Right atrium auricular region (tissue), 2 donors: ENCODE measurements at regions not wholly inside any gene's neighbourhood (a gene's known extent, or its start where the extent isn't known, plus 50 kb on each side); places are given as distances from the start of the nearest gene placed in this dataset.

Source experiments
- DNase-seq: peaks from one replicate; pipeline ENCODE4 v3.0.0-alpha.2; 2019; ENCODE audit warnings: low spot score
- H3K27ac ChIP-seq, 2 donors: fragments of 200-600 bp; sonication (generic); 1 replicate in 1 of 2; 2 replicates in 1 of 2; pipeline ENCODE4 v1.5.1; 2016 to 2019
- H3K27me3 ChIP-seq, 2 donors: fragments of 200-600 bp; sonication (generic); one replicate each; pipeline versions ENCODE4 v1.5.1 to v1.6.0; 2017 to 2019
- H3K36me3 ChIP-seq: fragments of 200-600 bp; sonication (generic); one replicate; pipeline ENCODE4 v1.5.1; 2016
- H3K4me1 ChIP-seq, 2 donors: fragments of 200-600 bp; sonication (generic); one replicate each; pipeline versions ENCODE4 v1.5.1 to v1.6.0; 2017 to 2019
- H3K4me3 ChIP-seq, 2 donors: fragments of 200-600 bp; sonication (generic); 1 replicate in 1 of 2; 2 replicates in 1 of 2; pipeline ENCODE4 v1.5.1; 2017 to 2019; ENCODE audit warnings: mild to moderate bottlenecking in 1 of 2, moderate library complexity in 1 of 2
- H3K9me3 ChIP-seq, 2 donors: fragments of 200-600 bp; sonication (generic); one replicate each; pipeline ENCODE4 v1.5.1; 2019
- TF ChIP-seq, protein P1 (sequence below), 2 donors: fragments of 200-600 bp; sonication (generic); IDR thresholded peaks; one replicate each; pipeline ENCODE4 v1.5.1; 2019; ENCODE audit warnings: antibody characterized with exemption in 2 of 2

GRCh38 chr9:118192807-118193206 is 488.6 kb downstream of the TLR4 start:
- H3K36me3 ChIP-seq, result no peaks in the 10 kb centered on the region
- peaks cover 0 to 21% of the 10 kb centered on the region in 2 donors for H3K9me3 ChIP-seq
- H3K27ac ChIP-seq, result no peak overlapping the region
- DNase-seq, result no peak
- no peak overlapping the region for H3K4me3 ChIP-seq
- TF ChIP-seq, protein P1, sequence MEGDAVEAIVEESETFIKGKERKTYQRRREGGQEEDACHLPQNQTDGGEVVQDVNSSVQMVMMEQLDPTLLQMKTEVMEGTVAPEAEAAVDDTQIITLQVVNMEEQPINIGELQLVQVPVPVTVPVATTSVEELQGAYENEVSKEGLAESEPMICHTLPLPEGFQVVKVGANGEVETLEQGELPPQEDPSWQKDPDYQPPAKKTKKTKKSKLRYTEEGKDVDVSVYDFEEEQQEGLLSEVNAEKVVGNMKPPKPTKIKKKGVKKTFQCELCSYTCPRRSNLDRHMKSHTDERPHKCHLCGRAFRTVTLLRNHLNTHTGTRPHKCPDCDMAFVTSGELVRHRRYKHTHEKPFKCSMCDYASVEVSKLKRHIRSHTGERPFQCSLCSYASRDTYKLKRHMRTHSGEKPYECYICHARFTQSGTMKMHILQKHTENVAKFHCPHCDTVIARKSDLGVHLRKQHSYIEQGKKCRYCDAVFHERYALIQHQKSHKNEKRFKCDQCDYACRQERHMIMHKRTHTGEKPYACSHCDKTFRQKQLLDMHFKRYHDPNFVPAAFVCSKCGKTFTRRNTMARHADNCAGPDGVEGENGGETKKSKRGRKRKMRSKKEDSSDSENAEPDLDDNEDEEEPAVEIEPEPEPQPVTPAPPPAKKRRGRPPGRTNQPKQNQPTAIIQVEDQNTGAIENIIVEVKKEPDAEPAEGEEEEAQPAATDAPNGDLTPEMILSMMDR (IDR thresholded peaks at IDR 0.05), result no peak
- no peaks in the 10 kb centered on the region for H3K27me3 ChIP-seq
- no peaks in the 10 kb centered on the region for H3K4me1 ChIP-seq

DNA sequence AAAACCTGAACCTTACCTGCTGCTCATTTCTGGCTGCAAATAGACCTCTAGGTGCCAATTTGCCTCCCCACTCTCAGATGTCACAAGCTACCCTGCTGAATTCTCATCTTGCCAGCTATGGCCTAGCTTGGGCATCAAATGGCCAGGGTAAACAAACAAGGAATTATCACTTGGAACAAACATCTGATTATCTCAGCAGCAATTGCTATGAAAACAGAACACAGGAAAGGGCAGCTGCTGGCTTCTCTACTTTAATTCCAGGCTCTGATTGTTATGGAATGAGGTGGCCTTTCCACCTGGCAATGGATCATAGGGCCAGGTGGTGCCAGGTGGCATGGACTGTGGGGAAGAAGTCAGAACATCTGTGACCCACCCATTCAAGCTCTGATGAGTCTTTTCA is 505.1 kb downstream of the TLR4 start:
- Histone ChIP-seq H3K27ac (no peak overlapping the region), H3K9me3 (no peaks in the 10 kb centered on the region), H3K36me3 (no peaks in the 10 kb centered on the region), H3K27me3 (no peaks in the 10 kb centered on the region), H3K4me3 (no peak overlapping the region), H3K4me1 (no peaks in the 10 kb centered on the region)
- no peak for DNase-seq
- TF ChIP-seq, protein P1 (IDR thresholded peaks at IDR 0.05), result no peak

DNA sequence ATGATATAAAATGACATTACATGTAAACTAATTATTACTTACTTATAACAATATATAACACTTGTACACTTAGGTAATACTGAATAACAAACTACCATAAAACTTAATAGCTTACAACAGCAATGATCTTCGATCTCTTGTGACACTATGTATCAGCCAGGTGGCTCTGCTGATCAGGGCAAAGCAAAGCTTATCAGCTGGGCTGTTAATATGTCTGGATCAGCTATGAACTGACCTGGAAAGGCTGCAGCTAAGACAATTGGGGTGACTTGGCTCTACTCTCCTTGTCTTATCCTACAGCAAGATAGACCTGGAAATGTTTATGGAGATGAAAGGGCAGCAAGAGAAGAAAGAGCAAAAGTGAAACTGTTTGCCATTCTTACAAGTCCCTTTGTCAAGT is 511.3 kb downstream of the TLR4 start:
- no peaks in the 10 kb centered on the region for H3K4me1 ChIP-seq
- H3K9me3 ChIP-seq, result no peaks in the 10 kb centered on the region
- H3K36me3 ChIP-seq, result no peaks in the 10 kb centered on the region
- H3K27ac ChIP-seq, result no peak overlapping the region
- H3K4me3 ChIP-seq, result no peak overlapping the region
- H3K27me3 ChIP-seq, result no peaks in the 10 kb centered on the region
- no peak for DNase-seq
- TF ChIP-seq, protein P1 (IDR thresholded peaks at IDR 0.05), result no peak

- Histone ChIP-seq H3K9me3 (no peaks in the 10 kb centered on the region), H3K27ac (no peak overlapping the region), H3K36me3 (no peaks in the 10 kb centered on the region), H3K27me3 (no peaks in the 10 kb centered on the region), H3K4me3 (no peak overlapping the region), H3K4me1 (no peaks in the 10 kb centered on the region)
- no peak for DNase-seq
- TF ChIP-seq, protein P1 (IDR thresholded peaks at IDR 0.05), result peak in 1 of 2 donors; percentile 52
These were observed 518.2 kb downstream of the TLR4 start for GRCh38 chr9:118222375-118222774.

DNA sequence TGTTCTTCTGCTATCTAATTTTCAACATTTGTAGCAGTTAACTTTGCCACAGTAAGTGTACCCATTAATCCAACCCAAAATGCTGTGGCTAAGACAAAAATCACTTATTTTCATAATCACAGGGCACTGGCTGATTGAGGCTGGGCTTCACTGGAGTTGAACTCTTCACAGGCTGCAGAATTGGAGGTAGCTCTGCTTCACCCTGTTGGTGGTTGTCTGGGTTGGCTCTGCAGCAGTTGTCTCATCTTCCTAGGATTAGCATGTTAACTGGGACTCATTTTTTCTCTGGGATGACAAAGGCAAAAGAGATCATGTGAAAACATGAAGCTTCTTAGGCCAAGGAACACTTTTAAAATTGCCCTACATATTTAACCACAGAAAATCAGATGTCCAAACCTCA is 518.9 kb downstream of the TLR4 start:
- TF ChIP-seq, protein P1 (IDR thresholded peaks at IDR 0.05), result no peak
- no peaks in the 10 kb centered on the region for H3K9me3 ChIP-seq
- no peaks in the 10 kb centered on the region for H3K36me3 ChIP-seq
- H3K27ac ChIP-seq, result no peak overlapping the region
- H3K27me3 ChIP-seq, result no peaks in the 10 kb centered on the region
- DNase-seq, result no peak
- H3K4me3 ChIP-seq, result no peak overlapping the region
- H3K4me1 ChIP-seq, result no peaks in the 10 kb centered on the region

GRCh38 chr9:118230329-118230728 is 526.1 kb downstream of the TLR4 start:
- Histone ChIP-seq H3K36me3 (no peaks in the 10 kb centered on the region), H3K27ac (no peak overlapping the region), H3K9me3 (no peaks in the 10 kb centered on the region), H3K27me3 (no peaks in the 10 kb centered on the region), H3K4me3 (no peak overlapping the region), H3K4me1 (no peaks in the 10 kb centered on the region)
- DNase-seq, result no peak
- TF ChIP-seq, protein P1 (IDR thresholded peaks at IDR 0.05), result no peak
